Neural cell (in vitro differentiated cells): ENCODE measurements at regions not wholly inside any gene's neighbourhood (a gene's known extent, or its start where the extent isn't known, plus 50 kb on each side); places are given as distances from the start of the nearest gene placed in this dataset.

ENCODE experiments used
- H2AFZ ChIP-seq: fragments of 200-600, 300-800 bp; sonication (generic), shearing (Covaris generic); 2 replicates; pipeline ENCODE4 v1.6.0; 2014; ENCODE audit warnings: low read depth, mild to moderate bottlenecking, antibody characterized with exemption, low read length, moderate library complexity
- H3F3A ChIP-seq: fragments of 200-600 bp; shearing (Covaris generic); 2 replicates; pipeline ENCODE4 v1.6.1; 2016; ENCODE audit warnings: mild to moderate bottlenecking, moderate library complexity, mixed read lengths, antibody characterized with exemption, low read length; ENCODE audit not compliant: insufficient read depth, poor library complexity, severe bottlenecking
- H3K27ac ChIP-seq: fragments of 200-600, 300-800 bp; sonication (generic), shearing (Covaris generic); 2 replicates; pipeline ENCODE4 v1.5.1; 2014; ENCODE audit warnings: mild to moderate bottlenecking, low read length, moderate library complexity
- H3K27me3 ChIP-seq: fragments of 300-800, 200-600 bp; sonication (generic), shearing (Covaris generic); 2 replicates; pipeline ENCODE4 v1.6.0; 2014; ENCODE audit warnings: mild to moderate bottlenecking, low read depth, low read length, moderate library complexity; ENCODE audit not compliant: insufficient read depth
- H3K36me3 ChIP-seq: fragments of 300-800, 200-600 bp; sonication (generic), shearing (Covaris generic); 2 replicates; pipeline ENCODE4 v1.5.1; 2014; ENCODE audit warnings: mild to moderate bottlenecking, antibody characterized with exemption, low read length, moderate library complexity; ENCODE audit not compliant: insufficient read depth
- H3K4me2 ChIP-seq: fragments of 300-800, 200-600 bp; sonication (generic), shearing (Covaris generic); 2 replicates; pipeline ENCODE4 v1.6.0; 2014; ENCODE audit warnings: mild to moderate bottlenecking, low read length
- H3K4me3 ChIP-seq: fragments of 300-800, 200-600 bp; sonication (generic), shearing (Covaris generic); 2 replicates; pipeline ENCODE4 v1.5.1; 2014; ENCODE audit warnings: mild to moderate bottlenecking, low read length, moderate library complexity
- H3K79me2 ChIP-seq: fragments of 200-600 bp; shearing (Covaris generic); replicated peaks from 2 replicates; pipeline ENCODE4 v1.6.0; 2014; ENCODE audit warnings: mild to moderate bottlenecking, low read length, moderate library complexity; ENCODE audit not compliant: insufficient read depth
- H3K9ac ChIP-seq: fragments of 300-800, 200-600 bp; sonication (generic), shearing (Covaris generic); 2 replicates; pipeline ENCODE4 v1.6.1; 2016; ENCODE audit warnings: mild to moderate bottlenecking, low read length, mixed read lengths
- H3K9me2 ChIP-seq: fragments of 200-600 bp; shearing (Covaris generic); 2 replicates; pipeline ENCODE4 v1.6.1; 2016; ENCODE audit warnings: mild to moderate bottlenecking, low read length, mixed read lengths; ENCODE audit not compliant: insufficient read depth
- H3K9me3 ChIP-seq: fragments of 200-600, 300-800 bp; sonication (generic), shearing (Covaris generic); 2 replicates; pipeline ENCODE4 v1.6.1; 2016; ENCODE audit warnings: mild to moderate bottlenecking, mixed run types, low read length, moderate library complexity, mixed read lengths
- H4K20me1 ChIP-seq: fragments of 200-600 bp; shearing (Covaris generic); 2 replicates; pipeline ENCODE4 v1.6.1; 2016; ENCODE audit warnings: mild to moderate bottlenecking, mixed run types; ENCODE audit not compliant: insufficient read depth
- EP300 ChIP-seq: fragments of 450-650 bp; conservative IDR thresholded peaks from 2 replicates; pipeline ENCODE4 v1.6.1; 2014; ENCODE audit warnings: antibody characterized with exemption, mild to moderate bottlenecking, moderate library complexity; ENCODE audit not compliant: poor library complexity, severe bottlenecking
- EZH2 ChIP-seq: fragments of 200-600, 300-800 bp; shearing (Covaris generic), sonication (generic); IDR thresholded peaks from 2 replicates; pipeline ENCODE4 v1.6.1; 2014; ENCODE audit warnings: antibody characterized with exemption, low read length, borderline replicate concordance, mild to moderate bottlenecking; ENCODE audit not compliant: insufficient read depth, poor library complexity, severe bottlenecking
- POLR2AphosphoS5 ChIP-seq: IDR thresholded peaks from 2 replicates; pipeline ENCODE4 v1.6.1; 2012
- RAD21 ChIP-seq: fragments of 450-650 bp; conservative IDR thresholded peaks from 2 replicates; pipeline ENCODE4 v1.6.1; 2014; ENCODE audit warnings: antibody characterized with exemption, mild to moderate bottlenecking, moderate library complexity
- SMC3 ChIP-seq: fragments of 450-650 bp; conservative IDR thresholded peaks from 2 replicates; pipeline ENCODE4 v1.6.1; 2014; ENCODE audit warnings: antibody characterized with exemption, mild to moderate bottlenecking, moderate library complexity; ENCODE audit not compliant: poor library complexity
- TAF1 ChIP-seq: IDR thresholded peaks from 2 replicates; pipeline ENCODE4 v1.6.1; 2012; ENCODE audit warnings: low read depth
- TF ChIP-seq, protein P1 (sequence below): fragments of 450-650 bp; IDR thresholded peaks from 2 replicates; pipeline ENCODE4 v1.5.1; 2014; ENCODE audit warnings: antibody characterized with exemption, mild to moderate bottlenecking, moderate library complexity; ENCODE audit not compliant: poor library complexity, severe bottlenecking
- TF ChIP-seq, protein P2 (sequence below): IDR thresholded peaks from 2 replicates; pipeline ENCODE4 v1.6.1; 2012; ENCODE audit warnings: borderline replicate concordance

DNA sequence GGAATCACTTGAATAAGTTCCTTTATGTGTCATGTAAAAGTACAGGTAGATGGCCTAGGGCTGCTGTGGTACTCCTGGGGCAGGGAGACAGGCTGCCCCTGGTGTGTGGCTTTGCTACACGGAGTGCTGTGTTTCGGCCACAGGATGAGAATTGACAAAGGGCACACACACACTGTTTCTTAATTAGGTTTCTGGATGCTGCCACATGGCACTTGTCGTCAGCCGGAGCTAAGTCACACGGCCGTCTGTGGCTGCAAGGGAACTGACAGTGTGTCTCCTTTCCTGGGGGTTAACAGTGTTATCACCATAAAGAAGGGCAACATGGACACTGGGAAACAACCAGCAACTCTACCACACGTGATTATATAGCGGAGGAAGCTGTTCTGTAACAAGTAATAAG lies 55.7 kb upstream of the CREB5 start:
- H3K4me3 ChIP-seq: peak overlapping the region; percentile 52
- H3K9me2 ChIP-seq: no peaks in the 10 kb centered on the region
- TF ChIP-seq POLR2AphosphoS5: no peak
- no peak for TF ChIP-seq TAF1
- TF ChIP-seq, protein P1, sequence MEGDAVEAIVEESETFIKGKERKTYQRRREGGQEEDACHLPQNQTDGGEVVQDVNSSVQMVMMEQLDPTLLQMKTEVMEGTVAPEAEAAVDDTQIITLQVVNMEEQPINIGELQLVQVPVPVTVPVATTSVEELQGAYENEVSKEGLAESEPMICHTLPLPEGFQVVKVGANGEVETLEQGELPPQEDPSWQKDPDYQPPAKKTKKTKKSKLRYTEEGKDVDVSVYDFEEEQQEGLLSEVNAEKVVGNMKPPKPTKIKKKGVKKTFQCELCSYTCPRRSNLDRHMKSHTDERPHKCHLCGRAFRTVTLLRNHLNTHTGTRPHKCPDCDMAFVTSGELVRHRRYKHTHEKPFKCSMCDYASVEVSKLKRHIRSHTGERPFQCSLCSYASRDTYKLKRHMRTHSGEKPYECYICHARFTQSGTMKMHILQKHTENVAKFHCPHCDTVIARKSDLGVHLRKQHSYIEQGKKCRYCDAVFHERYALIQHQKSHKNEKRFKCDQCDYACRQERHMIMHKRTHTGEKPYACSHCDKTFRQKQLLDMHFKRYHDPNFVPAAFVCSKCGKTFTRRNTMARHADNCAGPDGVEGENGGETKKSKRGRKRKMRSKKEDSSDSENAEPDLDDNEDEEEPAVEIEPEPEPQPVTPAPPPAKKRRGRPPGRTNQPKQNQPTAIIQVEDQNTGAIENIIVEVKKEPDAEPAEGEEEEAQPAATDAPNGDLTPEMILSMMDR: no peak
- TF ChIP-seq RAD21: no peak
- no peak for TF ChIP-seq SMC3
- no peak for TF ChIP-seq EP300
- TF ChIP-seq, protein P2, sequence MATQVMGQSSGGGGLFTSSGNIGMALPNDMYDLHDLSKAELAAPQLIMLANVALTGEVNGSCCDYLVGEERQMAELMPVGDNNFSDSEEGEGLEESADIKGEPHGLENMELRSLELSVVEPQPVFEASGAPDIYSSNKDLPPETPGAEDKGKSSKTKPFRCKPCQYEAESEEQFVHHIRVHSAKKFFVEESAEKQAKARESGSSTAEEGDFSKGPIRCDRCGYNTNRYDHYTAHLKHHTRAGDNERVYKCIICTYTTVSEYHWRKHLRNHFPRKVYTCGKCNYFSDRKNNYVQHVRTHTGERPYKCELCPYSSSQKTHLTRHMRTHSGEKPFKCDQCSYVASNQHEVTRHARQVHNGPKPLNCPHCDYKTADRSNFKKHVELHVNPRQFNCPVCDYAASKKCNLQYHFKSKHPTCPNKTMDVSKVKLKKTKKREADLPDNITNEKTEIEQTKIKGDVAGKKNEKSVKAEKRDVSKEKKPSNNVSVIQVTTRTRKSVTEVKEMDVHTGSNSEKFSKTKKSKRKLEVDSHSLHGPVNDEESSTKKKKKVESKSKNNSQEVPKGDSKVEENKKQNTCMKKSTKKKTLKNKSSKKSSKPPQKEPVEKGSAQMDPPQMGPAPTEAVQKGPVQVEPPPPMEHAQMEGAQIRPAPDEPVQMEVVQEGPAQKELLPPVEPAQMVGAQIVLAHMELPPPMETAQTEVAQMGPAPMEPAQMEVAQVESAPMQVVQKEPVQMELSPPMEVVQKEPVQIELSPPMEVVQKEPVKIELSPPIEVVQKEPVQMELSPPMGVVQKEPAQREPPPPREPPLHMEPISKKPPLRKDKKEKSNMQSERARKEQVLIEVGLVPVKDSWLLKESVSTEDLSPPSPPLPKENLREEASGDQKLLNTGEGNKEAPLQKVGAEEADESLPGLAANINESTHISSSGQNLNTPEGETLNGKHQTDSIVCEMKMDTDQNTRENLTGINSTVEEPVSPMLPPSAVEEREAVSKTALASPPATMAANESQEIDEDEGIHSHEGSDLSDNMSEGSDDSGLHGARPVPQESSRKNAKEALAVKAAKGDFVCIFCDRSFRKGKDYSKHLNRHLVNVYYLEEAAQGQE: no peak
- H4K20me1 ChIP-seq: no peaks in the 10 kb centered on the region
- no peaks in the 10 kb centered on the region for H3K9me3 ChIP-seq
- H3K79me2 ChIP-seq: no peaks in the 10 kb centered on the region
- H2AFZ ChIP-seq: no peak overlapping the region
- H3K9ac ChIP-seq: peak overlapping the region; percentile 8
- H3K27ac ChIP-seq: peak overlapping the region; percentile 89
- no peaks in the 10 kb centered on the region for H3K27me3 ChIP-seq
- peaks cover 9% of the 10 kb centered on the region for H3F3A ChIP-seq
- no peak overlapping the region for H3K4me2 ChIP-seq
- no peaks in the 10 kb centered on the region for H3K36me3 ChIP-seq

DNA sequence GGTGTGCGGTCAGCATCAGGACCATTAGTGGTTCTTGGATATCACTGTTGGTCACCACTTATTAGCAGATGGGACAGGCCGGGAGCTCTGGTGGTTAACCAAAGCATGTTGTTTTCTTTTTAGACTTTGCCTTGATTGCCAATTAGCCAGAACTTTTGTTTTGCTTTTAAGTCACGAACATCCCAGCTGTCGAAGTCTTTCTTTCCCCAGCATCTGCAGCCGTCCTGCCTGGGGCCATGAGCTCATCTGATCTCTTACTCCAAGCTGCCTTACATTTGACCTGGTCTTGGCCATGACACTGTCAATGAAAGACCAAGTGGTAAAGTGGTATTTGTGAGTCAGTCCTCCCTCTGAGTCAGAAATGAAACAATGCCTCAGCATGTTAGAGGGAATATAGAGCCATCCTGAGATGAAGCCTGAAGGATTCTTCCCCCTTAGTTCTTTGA lies 53.9 kb upstream of the CREB5 start:
- Histone ChIP-seq H3K4me3 (no peak overlapping the region), H3K79me2 (no peaks in the 10 kb centered on the region), H3K9ac (no peak overlapping the region), H3K9me3 (no peaks in the 10 kb centered on the region), H3K36me3 (no peaks in the 10 kb centered on the region), H3F3A (peaks cover 9% of the 10 kb centered on the region), H3K27ac (no peak overlapping the region), H3K4me2 (no peak overlapping the region), H2AFZ (no peak overlapping the region), H3K9me2 (no peaks in the 10 kb centered on the region), H4K20me1 (no peaks in the 10 kb centered on the region), H3K27me3 (no peaks in the 10 kb centered on the region)
- TF ChIP-seq TAF1 (no peak), RAD21 (no peak), SMC3 (no peak), EP300 (no peak), EZH2 (no peak)
- TF ChIP-seq, protein P2: no peak
- TF ChIP-seq, protein P1: no peak
